Stimulated activated CD4-positive, alpha-beta T cell treated with anti-CD3 and anti-CD28 coated beads, Interleukin-15, amount 100 ng/mL, for 1 hour (primary cell): ENCODE measurements at regions not wholly inside any gene's neighbourhood (a gene's known extent, or its start where the extent isn't known, plus 50 kb on each side); places are given as distances from the start of the nearest gene placed in this dataset.
A peak's percentile ranks its signal among the peaks of the same experiment; 100 is the strongest.

ENCODE experiments used
- DNase-seq, 2 donors: peaks; one replicate each; pipeline ENCODE4 v3.0.0-alpha.2; 2020; ENCODE audit warnings: low read depth in 1 of 2, low spot score in 1 of 2

DNA sequence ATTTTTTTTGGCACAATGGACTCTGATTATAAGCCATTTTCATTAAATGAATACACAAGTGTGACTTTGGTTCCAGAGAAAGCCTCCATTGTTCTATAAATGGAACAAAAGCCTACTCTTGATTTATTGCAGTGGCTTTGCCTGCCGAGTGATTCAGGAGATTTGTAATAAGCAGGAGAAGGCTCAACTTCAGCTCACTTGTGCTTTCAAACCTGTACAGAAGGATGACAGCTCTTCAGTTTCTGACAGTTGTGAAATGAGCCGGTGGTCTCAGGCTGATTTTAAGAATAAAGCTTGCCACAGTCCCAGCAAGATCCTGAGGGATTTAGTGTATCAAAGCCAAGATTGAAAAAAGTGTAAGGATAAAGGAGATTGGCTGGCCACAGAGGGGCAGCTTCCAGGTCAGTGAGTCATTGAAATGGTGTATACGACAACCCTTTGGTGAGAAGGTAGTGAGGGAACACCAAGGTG, 438.8 kb upstream of the TGFBR2 start:
- no peak for DNase-seq

DNA sequence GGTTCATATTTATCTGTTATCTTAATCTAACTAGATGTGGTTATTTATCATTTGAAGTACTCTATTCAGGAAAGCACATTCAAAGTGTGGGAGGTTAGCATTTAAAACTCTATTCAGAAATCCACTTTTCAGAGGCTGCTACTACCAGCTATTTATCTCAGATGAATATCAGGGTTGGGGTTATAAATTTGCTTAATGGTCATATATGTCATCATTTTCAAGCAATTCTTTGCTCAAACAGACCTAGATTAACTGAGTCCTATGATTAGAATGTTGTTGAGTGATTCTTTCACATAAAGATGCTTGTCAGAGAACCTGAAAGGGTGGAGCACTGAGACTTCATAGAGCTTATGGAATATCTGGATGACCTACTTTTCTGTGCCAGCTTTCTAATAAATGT, 436.9 kb upstream of the TGFBR2 start:
- DNase-seq = no peak

DNA sequence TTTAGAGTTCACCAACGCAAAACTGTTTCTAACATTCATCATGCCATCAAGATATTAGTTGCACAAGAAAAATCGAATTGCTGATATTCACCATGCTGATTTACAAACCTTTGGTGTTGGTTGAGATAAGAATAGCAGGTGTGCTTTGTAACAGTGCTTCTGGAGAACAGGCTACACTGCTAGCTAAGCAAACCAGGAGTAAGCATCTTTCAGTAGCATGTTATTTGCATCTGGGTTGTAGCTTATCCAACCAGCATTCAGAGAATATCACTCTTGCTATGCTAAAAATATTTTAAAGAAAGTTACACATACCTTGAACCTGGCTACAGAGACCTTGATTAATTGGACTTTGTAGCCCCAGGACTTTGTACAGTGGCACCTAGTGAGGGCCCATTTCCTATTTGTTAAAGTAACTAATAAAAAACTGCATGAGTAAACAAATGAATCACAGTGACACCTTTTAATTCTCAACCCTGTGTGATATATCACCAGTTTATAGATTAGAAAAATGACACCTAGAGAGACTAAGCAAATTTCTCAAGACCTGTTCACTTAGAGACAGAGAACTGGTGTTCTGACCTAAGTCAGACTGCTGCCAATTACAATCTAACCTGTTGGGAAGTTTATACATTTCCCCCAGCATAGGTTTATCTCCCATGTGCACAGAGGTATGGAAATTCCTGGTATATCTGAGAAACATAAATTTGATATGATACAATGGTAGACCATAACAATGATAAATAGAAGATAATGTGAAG, 435.5 kb upstream of the TGFBR2 start:
- DNase-seq = no peak

DNA sequence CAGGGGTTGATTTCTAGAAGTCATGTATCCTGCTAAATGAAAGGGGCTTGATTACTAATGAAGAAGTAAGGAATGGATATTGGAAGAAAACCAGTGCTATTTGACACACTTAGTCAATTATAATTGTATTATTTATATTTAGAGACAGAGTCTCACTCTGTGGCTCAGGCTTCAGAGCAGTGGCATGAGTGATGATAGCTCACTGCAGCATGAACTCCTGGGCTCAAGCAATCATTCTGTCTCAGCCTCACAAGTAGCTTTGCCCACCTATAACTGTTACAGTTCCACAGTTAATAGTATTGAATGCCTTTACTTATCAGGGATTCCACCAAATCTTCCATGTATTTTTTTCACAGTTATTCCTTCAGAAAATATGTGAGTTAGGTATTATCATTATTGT, 432.0 kb upstream of the TGFBR2 start:
- DNase-seq = no peak

DNA sequence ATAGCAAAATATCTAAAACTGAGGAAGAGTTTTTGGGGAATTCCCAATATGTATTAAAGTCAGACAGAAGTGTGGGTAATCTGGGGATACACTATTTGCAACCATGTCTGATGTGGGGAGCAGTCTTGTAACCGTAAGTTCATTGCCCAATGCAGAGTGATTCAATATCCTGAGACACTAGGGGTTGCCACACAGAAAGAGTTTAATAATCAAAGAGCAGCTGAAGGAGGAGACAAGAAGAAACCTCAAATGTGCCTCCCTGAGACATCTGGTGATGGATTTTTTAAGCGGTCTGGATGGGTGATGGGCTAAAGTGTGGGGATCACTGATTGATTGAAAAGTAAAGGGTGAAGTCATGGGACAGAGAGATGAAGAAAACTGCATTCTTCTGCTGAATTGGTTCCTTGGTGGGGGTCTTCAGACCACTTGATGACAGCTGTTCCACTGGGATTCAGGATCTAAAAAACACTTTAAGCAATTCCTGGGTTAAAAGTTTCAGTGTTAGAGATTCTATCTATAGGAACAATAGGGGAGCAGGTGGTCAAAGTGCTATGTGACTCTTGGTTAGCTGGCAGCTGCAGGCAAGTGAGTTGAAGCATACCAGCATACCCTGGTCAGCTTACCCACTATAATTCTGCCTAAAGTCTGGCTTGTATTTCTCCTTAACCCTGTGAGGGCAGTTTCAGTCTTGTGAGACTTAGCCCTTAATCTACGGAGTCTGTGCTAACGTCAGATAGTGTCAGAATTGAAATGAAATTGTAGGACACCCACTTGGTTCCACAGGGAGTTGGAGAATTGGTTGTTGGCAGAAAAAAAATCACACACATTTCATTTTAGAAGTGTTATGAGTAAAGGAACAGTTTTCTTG, 425.9 kb upstream of the TGFBR2 start:
- no peak for DNase-seq

DNA sequence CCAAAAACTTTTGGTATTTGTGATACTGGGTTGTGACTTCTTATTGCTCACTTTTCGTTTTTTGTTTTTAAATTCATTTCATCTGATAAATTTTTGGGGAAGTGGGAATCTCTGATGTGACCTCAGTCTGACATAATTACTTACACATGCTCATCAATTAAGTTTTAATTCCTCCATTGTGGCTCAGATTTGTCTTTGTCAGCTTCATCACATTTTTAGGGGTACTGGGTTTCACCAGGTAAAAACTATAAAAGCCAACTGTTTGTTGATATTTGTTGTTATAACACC, 425.3 kb upstream of the TGFBR2 start:
- no peak for DNase-seq

DNA sequence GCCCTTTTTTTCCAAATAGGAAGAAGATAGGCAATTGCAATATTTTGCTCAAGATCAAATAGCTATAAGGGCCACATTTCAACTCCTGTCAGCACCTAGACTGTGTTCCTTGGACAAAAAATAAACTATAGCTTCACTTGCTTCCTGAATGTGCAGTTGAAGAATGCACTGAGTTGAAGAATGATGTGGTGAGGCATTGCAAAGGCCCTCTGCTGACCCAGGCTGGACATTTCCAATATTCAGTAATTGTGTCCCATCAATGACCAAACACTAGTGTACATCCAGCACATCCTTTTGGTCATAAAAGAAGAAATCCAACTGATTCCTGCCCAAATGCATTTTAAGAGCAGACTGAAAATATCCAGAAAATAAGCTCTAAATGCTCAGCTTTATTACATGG, 424.8 kb upstream of the TGFBR2 start:
- DNase-seq = no peak

DNA sequence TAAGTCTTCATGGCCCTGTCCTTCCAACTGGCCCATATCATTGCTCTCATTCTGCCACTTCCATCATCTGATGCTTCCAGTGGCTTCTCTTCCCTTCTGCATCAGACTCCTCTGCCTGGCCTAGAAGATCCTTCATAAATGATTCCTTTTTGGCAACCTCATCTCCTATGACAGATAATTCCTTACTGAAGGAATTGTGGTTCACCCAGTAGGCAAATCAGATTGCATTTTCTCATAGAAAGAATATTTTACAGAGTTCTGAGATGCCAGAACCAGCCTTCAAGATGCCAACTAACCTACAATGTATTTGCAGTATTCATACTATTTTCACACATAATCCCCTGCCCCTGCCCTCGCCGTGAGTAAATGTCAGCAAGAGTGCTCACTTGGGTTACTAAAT, 423.0 kb upstream of the TGFBR2 start:
- DNase-seq = no peak

DNA sequence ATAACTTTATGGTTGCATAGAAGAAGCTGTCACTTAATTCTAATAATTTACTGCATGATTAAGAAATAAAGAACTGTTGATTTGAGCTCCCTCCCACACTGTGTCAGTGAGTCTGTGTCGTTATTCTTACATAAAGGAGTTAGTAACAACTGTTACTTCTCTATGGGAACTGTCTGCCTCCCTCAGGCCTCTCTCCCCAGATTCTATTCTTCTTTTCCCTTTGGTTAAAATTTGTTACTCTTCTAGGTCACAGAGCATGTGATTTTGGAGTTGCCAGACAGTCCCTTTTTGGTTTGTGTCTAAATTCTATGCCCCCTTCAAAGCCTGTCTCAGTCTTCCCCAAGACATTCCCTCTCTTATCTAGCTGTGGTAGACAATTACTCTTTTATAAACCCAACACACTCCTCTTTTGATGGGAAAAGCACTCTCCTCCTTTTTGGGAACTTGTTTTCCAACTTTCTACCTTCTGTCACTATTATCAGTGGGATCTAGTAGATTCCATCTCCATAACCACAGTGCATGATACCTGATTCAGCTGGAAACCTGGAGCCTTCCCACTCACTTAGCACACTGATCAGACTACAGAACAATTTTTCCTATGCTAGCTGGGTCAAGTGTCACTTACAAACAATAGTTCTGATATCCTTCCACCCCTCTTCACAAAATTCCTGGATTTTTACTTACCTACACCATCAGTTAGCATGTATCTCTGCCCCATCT, 422.1 kb upstream of the TGFBR2 start:
- no peak for DNase-seq

DNA sequence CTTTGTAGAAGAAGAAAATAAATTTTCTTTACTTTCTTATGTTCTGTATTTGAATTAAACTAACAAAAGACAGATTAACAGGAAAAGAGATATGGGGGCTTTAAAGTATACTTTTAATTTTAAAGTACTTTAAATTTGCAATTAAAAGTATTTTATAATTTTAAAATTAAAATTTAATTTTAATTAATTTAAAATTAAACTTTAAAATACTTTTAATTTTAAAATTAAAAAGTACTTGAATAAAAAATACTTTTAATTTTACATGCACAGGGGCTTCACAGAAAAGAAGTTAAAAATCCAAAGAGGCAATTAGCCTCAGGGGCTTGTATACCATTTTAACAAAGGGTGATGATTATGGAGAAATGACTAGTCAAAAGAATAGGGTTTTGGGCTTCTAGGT, 420.5 kb upstream of the TGFBR2 start:
- DNase-seq = no peak

DNA sequence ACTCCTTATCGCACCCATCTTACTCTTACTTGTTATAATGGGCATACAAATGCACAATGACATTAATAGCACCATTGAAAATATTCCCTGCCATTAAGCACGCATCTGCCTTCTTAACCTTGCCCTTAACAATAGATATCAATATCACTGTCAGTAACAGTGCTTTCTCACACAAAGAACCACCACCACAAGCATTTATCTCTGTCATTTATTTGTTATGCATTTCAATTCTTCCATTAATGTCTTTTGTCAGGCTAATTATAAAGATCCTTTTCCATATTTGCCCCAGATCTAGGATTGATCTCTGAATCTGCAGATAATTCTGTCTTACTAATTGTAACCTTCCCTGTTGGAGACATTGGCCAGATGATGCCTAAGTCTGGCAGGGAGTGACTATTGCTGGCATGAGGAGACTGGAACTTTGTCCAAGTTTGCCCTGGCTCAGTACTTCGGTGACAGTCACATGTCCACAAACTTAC, 419.6 kb upstream of the TGFBR2 start:
- no peak for DNase-seq

DNA sequence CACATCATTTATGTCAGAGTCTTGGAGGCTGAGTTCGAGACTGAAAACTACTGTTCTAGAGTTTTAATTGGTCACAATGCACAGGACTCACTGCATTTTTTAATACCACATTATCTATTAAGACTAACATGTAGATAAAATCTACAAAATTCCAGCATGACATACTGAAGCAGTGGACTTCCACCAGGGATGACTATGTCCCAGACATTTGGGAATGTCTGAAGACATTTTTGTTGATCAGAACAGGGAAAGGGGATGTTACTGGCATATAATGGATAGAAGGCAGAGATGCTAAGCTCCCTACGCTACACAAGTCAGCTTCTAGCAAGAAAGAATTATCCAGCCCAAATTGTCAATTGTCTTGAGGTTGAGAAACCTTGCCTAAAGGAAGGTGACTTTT, 419.0 kb upstream of the TGFBR2 start:
- no peak for DNase-seq

DNA sequence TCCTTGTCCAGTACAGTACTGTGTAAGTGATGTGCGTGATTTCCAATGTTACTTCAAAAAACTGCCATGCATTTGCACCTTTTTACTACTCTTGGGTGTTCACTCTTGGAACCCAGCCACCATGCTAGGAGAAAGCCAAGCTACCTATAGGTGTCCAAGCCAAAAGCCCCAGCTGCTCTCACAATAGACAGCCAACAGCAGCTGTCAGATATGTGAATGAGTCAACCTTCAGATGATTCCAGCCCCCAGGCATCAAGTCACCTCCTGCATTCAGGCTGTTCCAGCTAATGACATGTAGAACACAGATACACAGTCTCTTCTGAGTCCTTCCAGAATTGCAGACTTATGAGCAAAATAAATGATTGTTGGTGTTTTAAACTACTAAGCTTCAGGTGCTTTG, 417.7 kb upstream of the TGFBR2 start:
- DNase-seq = no peak

DNA sequence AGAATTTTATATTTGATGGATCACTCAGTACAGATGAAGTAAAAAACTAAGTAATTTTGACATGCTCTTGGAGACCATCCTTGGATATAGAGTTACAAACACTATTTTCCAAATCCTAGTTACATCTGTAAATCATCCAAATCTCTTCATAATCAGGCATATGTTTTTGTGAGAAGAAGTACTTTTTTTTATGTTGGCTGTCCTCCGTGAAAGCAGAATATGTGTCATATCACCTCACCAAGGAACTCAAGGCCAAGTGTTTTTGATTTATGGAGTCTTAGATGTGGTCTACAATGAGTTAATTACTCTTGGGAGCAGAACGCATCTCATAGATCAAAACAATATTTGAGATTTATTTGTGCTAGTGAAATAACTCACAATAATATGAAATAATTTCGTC, 416.5 kb upstream of the TGFBR2 start:
- DNase-seq = no peak

DNA sequence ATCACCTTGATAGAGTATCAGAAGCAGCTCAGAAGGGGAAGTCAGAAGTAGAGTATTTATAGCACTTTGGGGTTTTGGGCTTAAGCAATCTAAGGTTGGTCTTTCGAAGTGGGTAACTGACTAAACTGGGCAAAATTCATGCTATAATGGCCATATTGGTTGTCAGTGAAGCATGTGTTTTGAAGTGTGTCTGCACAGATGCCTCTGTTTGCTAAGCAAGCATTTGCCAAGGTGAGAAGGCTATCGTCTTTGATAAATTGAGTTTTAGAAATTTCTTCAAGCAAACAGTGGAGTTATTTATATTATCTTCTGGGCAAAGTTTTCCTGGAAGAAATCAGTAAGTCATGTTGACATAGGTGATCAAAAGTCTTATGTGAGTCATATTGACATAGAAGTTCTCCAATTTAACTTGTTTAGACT, 412.8 kb upstream of the TGFBR2 start:
- DNase-seq = no peak

DNA sequence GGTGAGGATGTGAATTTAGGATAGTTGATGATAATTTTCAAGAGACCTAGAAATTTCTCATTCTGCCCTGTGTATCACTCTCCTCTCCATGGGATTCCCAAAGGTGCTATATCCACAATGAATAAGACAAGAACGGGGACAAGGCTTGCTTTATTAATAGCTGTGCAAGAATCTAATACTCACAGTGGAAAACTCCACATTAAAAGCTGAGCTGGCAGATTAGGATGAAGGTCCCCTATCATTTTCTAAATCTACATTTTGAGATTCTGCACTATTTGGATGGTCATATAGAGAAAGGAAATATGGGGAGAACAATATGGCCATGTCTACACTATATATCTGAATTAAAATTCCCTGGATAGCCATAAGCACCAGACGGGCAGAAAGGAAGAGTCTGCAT, 411.0 kb upstream of the TGFBR2 start:
- DNase-seq = no peak

DNA sequence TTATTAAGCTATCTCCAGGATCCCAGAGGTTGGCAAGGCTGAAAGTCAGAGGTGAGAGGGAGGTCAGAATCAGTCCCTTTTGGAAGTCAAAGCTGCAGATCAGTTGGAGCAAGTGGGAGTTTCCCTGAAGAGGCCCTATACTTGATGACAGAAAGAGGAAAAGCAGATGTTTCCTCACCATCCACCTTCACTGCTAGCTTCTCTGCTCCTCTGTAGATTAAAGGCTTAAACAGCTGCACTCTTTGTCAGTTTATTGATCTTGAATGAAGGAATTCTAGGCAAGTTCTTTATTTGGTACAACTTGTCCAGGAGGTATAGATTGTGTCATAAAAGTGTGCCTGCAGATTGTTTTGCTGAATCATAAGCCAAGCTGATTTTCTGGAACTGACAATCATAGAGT, 408.2 kb upstream of the TGFBR2 start:
- DNase-seq = no peak

DNA sequence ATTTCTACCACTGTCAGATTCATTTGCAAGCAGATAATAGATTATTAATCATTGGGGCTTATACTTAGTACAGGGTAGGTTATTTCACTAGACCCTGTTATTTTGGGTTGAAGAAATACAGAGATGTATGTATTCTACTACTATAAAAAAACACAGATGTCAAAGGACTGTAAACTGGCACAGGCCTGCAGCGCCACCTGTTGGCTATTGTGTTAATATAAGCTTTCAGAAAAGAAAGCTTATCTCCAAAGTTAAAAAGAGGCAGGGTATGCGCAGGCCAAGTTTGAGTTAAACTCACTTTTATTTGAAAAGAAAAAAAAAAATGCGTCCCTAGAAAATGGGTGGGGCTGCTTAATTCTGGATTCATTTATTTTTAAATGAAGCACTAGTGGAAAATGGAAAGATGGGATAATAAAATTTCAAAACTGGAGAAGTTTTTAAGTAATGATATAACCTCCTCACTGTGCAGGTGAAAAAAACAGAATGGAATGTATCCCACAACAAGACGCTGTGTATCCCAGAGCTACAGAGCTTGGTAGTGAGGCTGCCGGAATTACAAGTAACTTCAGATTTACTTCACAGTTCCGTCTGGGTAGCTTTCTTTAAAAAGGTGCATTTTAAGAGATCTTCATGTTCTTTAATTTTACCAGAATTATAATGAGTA, 407.2 kb upstream of the TGFBR2 start:
- peak; percentile 19 to 51 for DNase-seq

DNA sequence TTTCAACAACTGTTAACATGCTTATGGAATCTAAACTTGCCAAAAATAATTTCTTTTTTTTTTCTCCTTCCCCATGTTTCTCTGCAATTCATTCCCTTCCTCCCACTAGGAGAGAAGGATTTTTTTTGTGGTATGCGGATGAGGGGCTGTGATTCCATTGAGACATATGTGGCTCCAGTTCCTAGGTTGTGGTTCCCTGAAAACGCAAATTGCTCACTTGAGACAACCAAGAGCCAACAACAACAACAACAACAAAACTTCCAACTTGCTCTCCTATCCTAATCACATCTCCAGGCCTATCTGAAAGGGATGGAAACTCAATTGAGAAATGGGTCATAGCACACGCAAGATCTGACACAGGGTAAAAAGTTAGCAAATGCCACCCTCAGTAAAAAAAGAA, 406.5 kb upstream of the TGFBR2 start:
- no peak for DNase-seq

DNA sequence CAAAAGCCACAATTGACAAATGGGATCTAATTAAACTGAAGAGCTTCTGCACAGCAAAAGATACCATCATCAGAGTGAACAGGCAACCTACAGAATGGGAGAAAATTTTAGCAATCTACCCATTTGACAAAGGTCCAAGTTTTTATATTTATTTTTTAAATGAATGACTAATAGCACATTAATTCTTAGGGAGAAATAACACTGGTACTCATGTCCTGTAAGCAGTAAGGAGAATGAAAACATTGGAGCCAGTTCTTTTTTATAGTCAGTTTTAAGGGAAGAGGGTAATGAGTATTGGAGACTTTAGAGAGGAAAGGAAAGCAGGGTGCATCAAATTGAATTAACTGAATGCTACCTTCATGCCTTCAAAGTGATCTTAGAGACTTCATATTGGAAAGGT, 404.7 kb upstream of the TGFBR2 start:
- DNase-seq = no peak

DNA sequence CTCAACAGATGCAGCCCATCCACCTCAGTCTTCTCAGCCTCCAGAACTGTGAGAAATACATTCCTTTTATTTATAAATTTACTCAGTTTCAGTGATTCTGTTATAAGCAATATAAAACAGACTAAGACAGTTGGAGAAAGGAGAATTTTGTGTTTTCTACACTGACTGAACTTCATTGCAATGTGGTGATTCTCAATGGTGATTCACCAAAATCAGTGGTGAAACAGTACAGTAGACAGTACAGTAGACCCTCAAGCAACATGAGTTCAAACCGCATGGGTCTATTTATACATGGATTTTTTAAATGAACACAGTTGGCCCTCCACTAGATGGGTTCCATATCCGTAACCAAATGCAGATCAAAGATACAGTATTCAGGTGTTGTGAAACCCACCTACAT, 403.1 kb upstream of the TGFBR2 start:
- no peak for DNase-seq
